ENCODE measurements at regions not wholly inside any gene's neighbourhood (a gene's known extent, or its start where the extent isn't known, plus 50 kb on each side); places are given as distances from the start of the nearest gene placed in this dataset.

GRCh38 chr7:88357294-88357693, 50.6 kb upstream of the STEAP4 start:
- TF ChIP-seq CTCF (IDR thresholded peaks at IDR 0.05; ENCODE audit: borderline replicate concordance, extremely low read depth, low read length, poor library complexity, severe bottlenecking) (no peak), EZH2 (IDR thresholded peaks at IDR 0.05; ENCODE audit: borderline replicate concordance, low read depth, low read length, severe bottlenecking) (no peak)

Measured in DND-41 (cell line).